A549 (cell line): ENCODE measurements at regions not wholly inside any gene's neighbourhood (a gene's known extent, or its start where the extent isn't known, plus 50 kb on each side); places are given as distances from the start of the nearest gene placed in this dataset.

Experiments used
- CTCF ChIP-seq: fragments of >200 bp; sonication (Bioruptor Twin); formaldehyde crosslinking; IDR thresholded peaks from 3 replicates; pipeline ENCODE4 v1.5.1; 2016
- E2F6 ChIP-seq: IDR thresholded peaks from 2 replicates; pipeline ENCODE4 v1.6.1; 2012; ENCODE audit warnings: low read depth, borderline replicate concordance
- FOSB ChIP-seq: fragments of 250-450 bp; sonication (Bioruptor Pico); IDR thresholded peaks from 2 replicates; pipeline ENCODE4 v1.5.0; 2020; ENCODE audit warnings: mild to moderate bottlenecking, moderate library complexity
- FOSL2 ChIP-seq, 2 experiments: fragments of 450-650 bp in 1 of 2; fragments of >200 bp in 1 of 2; sonication (Bioruptor Twin) in 1 of 2; formaldehyde crosslinking; IDR thresholded peaks; 2 replicates each; pipeline versions ENCODE4 v1.5.0 to v1.6.1; 2016 to 2020; ENCODE audit warnings: mild to moderate bottlenecking in 1 of 2, moderate library complexity in 1 of 2
- POLR2A ChIP-seq: IDR thresholded peaks from 2 replicates; pipeline ENCODE4 v1.6.1; 2012; ENCODE audit warnings: mild to moderate bottlenecking, low read length
- POLR2AphosphoS2 ChIP-seq: conservative IDR thresholded peaks from 2 replicates; pipeline ENCODE4 v1.6.1; 2012; ENCODE audit warnings: low read length, improper control_type of control experiment, inconsistent platforms
- RAD21 ChIP-seq, 2 experiments: fragments of >200 bp in 1 of 2; sonication (Bioruptor Twin) in 1 of 2; formaldehyde crosslinking in 1 of 2; IDR thresholded peaks in 1 of 2; conservative IDR thresholded peaks in 1 of 2; 2 replicates in 1 of 2; 3 replicates in 1 of 2; pipeline ENCODE4 v1.6.1; 2012 to 2018; ENCODE audit warnings: inconsistent platforms in 1 of 2

GRCh38 chr9:105172436-105172835, 72.0 kb upstream of the SLC44A1 start:
- no peak for TF ChIP-seq POLR2A
- TF ChIP-seq E2F6, result no peak
- no peak for TF ChIP-seq RAD21 (conservative IDR thresholded peaks at IDR 0.05 in 1 of 2, IDR thresholded peaks at IDR 0.05 in 1 of 2)
- TF ChIP-seq FOSL2 (IDR thresholded peaks at IDR 0.05), result no peak
- no peak for TF ChIP-seq FOSL2 (CRISPR knock-in tag; IDR thresholded peaks at IDR 0.05)
- no peak for TF ChIP-seq POLR2AphosphoS2
- TF ChIP-seq CTCF, result no peak
- no peak for TF ChIP-seq FOSB (CRISPR knock-in tag)
